ENCODE measurements at regions not wholly inside any gene's neighbourhood (a gene's known extent, or its start where the extent isn't known, plus 50 kb on each side); places are given as distances from the start of the nearest gene placed in this dataset.

- TF ChIP-seq REST (IDR thresholded peaks at IDR 0.05; ENCODE audit: insufficient read depth in 1 of 2, low read depth in 2 of 2, low read length in 2 of 2) = no peak
- TF ChIP-seq TAF1 (IDR thresholded peaks at IDR 0.05; ENCODE audit: borderline replicate concordance, insufficient read depth, low read length) = no peak
- TF ChIP-seq POLR2AphosphoS5 (IDR thresholded peaks at IDR 0.05; ENCODE audit: low read depth, low read length) = no peak
- no peak for TF ChIP-seq FOXP2 (optimal IDR thresholded peaks at IDR 0.05; ENCODE audit: borderline replicate concordance, extremely low read depth, extremely low read length, insufficient read depth)
- TF ChIP-seq SIN3A (IDR thresholded peaks at IDR 0.05; ENCODE audit: borderline replicate concordance, insufficient read depth, low read length) = no peak
These were observed 82.5 kb upstream of the GAREM1 start for GRCh38 chr18:32553174-32553573.
